HUES6 (cell line): ENCODE measurements at regions not wholly inside any gene's neighbourhood (a gene's known extent, or its start where the extent isn't known, plus 50 kb on each side); places are given as distances from the start of the nearest gene placed in this dataset.

Experiments
- H3K27ac ChIP-seq: 2 replicates; pipeline ENCODE4 v1.7.0; 2013; ENCODE audit warnings: low read depth, mild to moderate bottlenecking, low read length, inconsistent platforms
- H3K27me3 ChIP-seq: 2 replicates; pipeline ENCODE4 v1.6.1; 2013; ENCODE audit warnings: low read length; ENCODE audit not compliant: control insufficient read depth, insufficient read depth
- H3K36me3 ChIP-seq: 2 replicates; pipeline ENCODE4 v1.6.1; 2013; ENCODE audit warnings: low read length; ENCODE audit not compliant: control insufficient read depth, insufficient read depth
- H3K4me1 ChIP-seq: 2 replicates; pipeline ENCODE4 v1.6.1; 2013; ENCODE audit warnings: low read length; ENCODE audit not compliant: control insufficient read depth, insufficient read depth
- H3K4me3 ChIP-seq: 2 replicates; pipeline ENCODE4 v1.5.1; 2013; ENCODE audit warnings: low read depth, low read length
- H3K9ac ChIP-seq: one replicate; pipeline ENCODE4 v1.6.1; 2013; ENCODE audit warnings: mild to moderate bottlenecking, low read length
- H3K9me3 ChIP-seq: 2 replicates; pipeline ENCODE4 v1.6.1; 2013; ENCODE audit warnings: low read depth, low read length; ENCODE audit not compliant: control insufficient read depth, insufficient read depth

DNA sequence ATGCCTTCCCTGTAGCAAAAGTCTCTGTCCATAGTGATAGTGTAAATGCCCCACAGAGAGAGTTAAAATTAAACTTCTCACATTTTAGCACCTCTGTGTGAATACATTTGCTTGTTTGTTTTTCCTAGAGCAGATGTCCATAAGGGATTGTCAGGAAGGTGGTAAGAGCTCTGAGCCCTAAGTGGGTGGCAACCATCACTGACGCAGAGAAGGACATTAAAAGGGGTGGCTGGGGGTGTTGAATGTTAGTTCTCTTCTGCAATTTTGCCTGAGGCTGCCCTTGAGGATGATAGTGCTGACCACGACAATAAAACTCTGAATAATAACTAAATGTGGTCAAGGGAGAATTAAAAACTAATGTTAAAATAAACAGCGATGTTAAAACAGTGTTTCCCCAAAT, 174.3 kb upstream of the ID4 start:
- no peaks in the 10 kb centered on the region for H3K36me3 ChIP-seq
- H3K9ac ChIP-seq = no peak overlapping the region
- H3K27ac ChIP-seq = peak overlapping the region; percentile 41; the same call in 1 of the 2 replicates
- H3K9me3 ChIP-seq = no peaks in the 10 kb centered on the region
- H3K27me3 ChIP-seq = peaks cover 5% of the 10 kb centered on the region; the same call in 1 of the 2 replicates
- peaks cover 60% of the 10 kb centered on the region for H3K4me1 ChIP-seq
- peak overlapping the region; percentile 38 for H3K4me3 ChIP-seq

DNA sequence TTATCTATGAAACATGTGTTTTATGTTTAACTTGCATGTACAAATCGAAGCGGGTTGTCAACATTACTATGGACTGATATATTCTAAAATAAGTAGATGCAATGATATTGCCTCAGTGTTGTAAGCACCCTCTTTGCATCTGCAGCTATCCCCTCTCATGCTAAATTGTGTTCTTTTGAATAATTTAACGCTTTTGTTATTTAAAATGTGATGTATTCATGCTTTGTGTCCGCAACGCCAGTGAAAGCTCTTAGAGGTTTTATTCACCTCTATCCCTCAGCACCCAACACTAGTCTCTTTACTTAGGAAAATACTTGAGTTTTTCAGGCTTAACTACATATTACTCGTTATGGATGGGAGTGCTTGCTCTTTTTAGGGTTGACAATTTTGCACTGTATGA, 173.7 kb upstream of the ID4 start:
- Histone ChIP-seq H3K27me3 (peaks cover 5% of the 10 kb centered on the region; the same call in 1 of the 2 replicates), H3K27ac (0 out of 2 replicates have a peak overlapping the region, but pooled peaks have one; percentile 53), H3K4me3 (peak overlapping the region; percentile 38), H3K4me1 (peaks cover 58% of the 10 kb centered on the region), H3K9me3 (no peaks in the 10 kb centered on the region), H3K36me3 (no peaks in the 10 kb centered on the region), H3K9ac (no peak overlapping the region)

GRCh38 chr6:19664050-19664449, 173.1 kb upstream of the ID4 start:
- peak overlapping the region; percentile 53; the same call in 1 of the 2 replicates for H3K27ac ChIP-seq
- H3K4me3 ChIP-seq = peak overlapping the region; percentile 38; the same call in 1 of the 2 replicates
- peaks cover 56% of the 10 kb centered on the region for H3K4me1 ChIP-seq
- peaks cover 5% of the 10 kb centered on the region; the same call in 1 of the 2 replicates for H3K27me3 ChIP-seq
- no peak overlapping the region for H3K9ac ChIP-seq
- H3K36me3 ChIP-seq = no peaks in the 10 kb centered on the region
- no peaks in the 10 kb centered on the region for H3K9me3 ChIP-seq

DNA sequence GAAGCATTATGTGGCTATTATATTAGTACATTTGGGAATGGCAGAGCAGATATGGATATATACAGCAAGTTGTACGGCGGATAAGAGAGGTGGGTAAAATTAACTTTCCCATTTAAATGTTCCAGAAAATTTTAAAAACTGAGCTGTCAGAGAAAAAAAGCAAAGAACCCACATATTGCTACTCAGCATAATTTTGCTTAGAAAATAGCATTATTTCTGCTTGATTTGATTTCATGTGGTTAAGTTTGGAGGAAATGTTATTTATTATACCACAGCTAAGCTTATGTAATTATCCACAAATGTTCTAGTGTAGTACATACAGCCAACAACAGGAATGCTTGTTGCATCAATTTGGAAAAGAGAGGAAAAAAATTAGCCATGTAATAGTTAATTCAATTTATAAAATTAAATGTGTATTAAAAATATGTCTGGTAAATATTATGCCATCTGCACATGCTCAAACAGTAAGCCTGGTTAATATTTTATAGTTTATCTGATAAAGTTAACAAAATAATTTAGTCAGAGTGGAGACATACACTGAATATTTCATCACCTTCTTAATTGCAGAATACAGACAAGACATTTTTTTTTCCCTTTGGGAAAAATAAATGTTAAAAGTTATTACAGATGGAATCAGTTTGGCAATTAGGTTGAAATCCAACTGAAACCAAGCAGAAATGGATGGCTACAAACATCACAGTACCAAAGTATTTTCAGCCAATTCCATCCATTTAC, 172.1 kb upstream of the ID4 start:
- H3K9ac ChIP-seq = no peak overlapping the region
- peaks cover 5% of the 10 kb centered on the region; the same call in 1 of the 2 replicates for H3K27me3 ChIP-seq
- H3K4me1 ChIP-seq = peaks cover 59% of the 10 kb centered on the region
- no peaks in the 10 kb centered on the region for H3K36me3 ChIP-seq
- H3K9me3 ChIP-seq = no peaks in the 10 kb centered on the region
- no peak overlapping the region for H3K4me3 ChIP-seq
- no peak overlapping the region for H3K27ac ChIP-seq

GRCh38 chr6:19665613-19665909, 171.6 kb upstream of the ID4 start:
- Histone ChIP-seq H3K27ac (no peak overlapping the region), H3K36me3 (no peaks in the 10 kb centered on the region), H3K27me3 (peaks cover 5% of the 10 kb centered on the region; the same call in 1 of the 2 replicates), H3K9me3 (no peaks in the 10 kb centered on the region), H3K4me3 (no peak overlapping the region), H3K4me1 (peaks cover 59% of the 10 kb centered on the region), H3K9ac (no peak overlapping the region)

GRCh38 chr6:19668710-19669109, 168.5 kb upstream of the ID4 start:
- Histone ChIP-seq H3K27ac (no peak overlapping the region), H3K4me3 (no peak overlapping the region), H3K4me1 (peaks cover 41% of the 10 kb centered on the region), H3K9me3 (no peaks in the 10 kb centered on the region), H3K9ac (no peak overlapping the region), H3K27me3 (peaks cover 5% of the 10 kb centered on the region; the same call in 1 of the 2 replicates), H3K36me3 (no peaks in the 10 kb centered on the region)

DNA sequence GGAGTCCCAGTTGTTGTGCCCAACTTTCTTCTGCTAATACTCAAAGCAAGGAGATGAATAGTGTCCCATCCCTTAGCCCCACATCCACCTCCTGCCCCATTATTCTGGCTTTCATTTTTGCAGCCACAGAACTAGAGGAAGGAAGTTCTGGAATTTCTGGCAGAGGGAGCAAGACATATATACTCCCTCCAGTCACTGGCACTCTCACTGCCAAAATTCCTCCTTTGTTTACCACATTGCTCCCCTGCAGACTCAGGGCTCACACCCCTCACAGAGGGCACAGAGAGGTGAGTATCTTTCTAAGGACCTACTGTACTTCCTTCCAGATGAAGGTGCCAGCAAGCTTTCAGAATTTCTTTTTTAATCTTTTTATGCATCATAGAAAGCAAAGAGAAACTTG, 168.0 kb upstream of the ID4 start:
- no peak overlapping the region for H3K9ac ChIP-seq
- peaks cover 36% of the 10 kb centered on the region for H3K4me1 ChIP-seq
- H3K27ac ChIP-seq = no peak overlapping the region
- H3K36me3 ChIP-seq = no peaks in the 10 kb centered on the region
- H3K27me3 ChIP-seq = peaks cover 2% of the 10 kb centered on the region; the same call in 1 of the 2 replicates
- no peaks in the 10 kb centered on the region for H3K9me3 ChIP-seq
- H3K4me3 ChIP-seq = no peak overlapping the region

GRCh38 chr6:19682859-19683258, 154.3 kb upstream of the ID4 start:
- Histone ChIP-seq H3K27me3 (no peaks in the 10 kb centered on the region), H3K4me3 (no peak overlapping the region), H3K27ac (no peak overlapping the region), H3K9me3 (0 out of 2 replicates have a peak, but pooled peaks cover 3% of the 10 kb centered on the region), H3K4me1 (peaks cover 4% of the 10 kb centered on the region; the same call in 1 of the 2 replicates), H3K36me3 (no peaks in the 10 kb centered on the region), H3K9ac (no peak overlapping the region)

GRCh38 chr6:19690325-19691075, 146.7 kb upstream of the ID4 start:
- no peaks in the 10 kb centered on the region for H3K9me3 ChIP-seq
- H3K4me3 ChIP-seq = peak overlapping the region; percentile 75
- H3K36me3 ChIP-seq = no peaks in the 10 kb centered on the region
- peak overlapping the region; percentile 80 for H3K27ac ChIP-seq
- no peaks in the 10 kb centered on the region; the same call in 1 of the 2 replicates for H3K27me3 ChIP-seq
- H3K9ac ChIP-seq = peak overlapping the region; percentile 82
- H3K4me1 ChIP-seq = peaks cover 27% of the 10 kb centered on the region

GRCh38 chr6:19691465-19692167, 145.6 kb upstream of the ID4 start:
- Histone ChIP-seq H3K9ac (peak overlapping the region; percentile 82), H3K4me3 (peak overlapping the region; percentile 75), H3K36me3 (no peaks in the 10 kb centered on the region), H3K9me3 (no peaks in the 10 kb centered on the region), H3K4me1 (peaks cover 27% of the 10 kb centered on the region), H3K27me3 (no peaks in the 10 kb centered on the region; the same call in 1 of the 2 replicates), H3K27ac (peak overlapping the region; percentile 80)
